ENCODE measurements at regions not wholly inside any gene's neighbourhood (a gene's known extent, or its start where the extent isn't known, plus 50 kb on each side); places are given as distances from the start of the nearest gene placed in this dataset.

- no peak overlapping the region for H3K4me3 ChIP-seq (ENCODE audit: insufficient read depth, low read depth, low read length)
- 89 to 90% methylated on average over 9 of the region's 9 CpGs for WGBS, 2 experiments
These were observed 447.8 kb downstream of the ENC1 start for GRCh38 chr5:74192606-74193299.

GRCh38 chr5:74188351-74189105, 452.0 kb downstream of the ENC1 start:
- no peak overlapping the region for H3K4me3 ChIP-seq (ENCODE audit: insufficient read depth, low read depth, low read length)
- peaks cover 23% of the 10 kb centered on the region for H3K4me1 ChIP-seq (ENCODE audit: control insufficient read depth, insufficient read depth, low read length)
- no peaks in the 10 kb centered on the region for H3K9me3 ChIP-seq (ENCODE audit: control insufficient read depth, low read length)
- no peaks in the 10 kb centered on the region for H3K36me3 ChIP-seq (ENCODE audit: control insufficient read depth, insufficient read depth, low read length)
- 94 to 100% methylated on average over 2 of the region's 2 CpGs for WGBS, 2 experiments
- no peak overlapping the region for H3K27ac ChIP-seq (ENCODE audit: insufficient read depth, low read depth, low read length, poor library complexity, severe bottlenecking)
- H3K27me3 ChIP-seq (ENCODE audit: control insufficient read depth, insufficient read depth, low read length, poor library complexity, severe bottlenecking), result no peaks in the 10 kb centered on the region

More at GRCh38 chr5:74192606-74193299, 447.8 kb downstream of the ENC1 start:
- no peak overlapping the region for H3K27ac ChIP-seq (ENCODE audit: insufficient read depth, low read depth, low read length, poor library complexity, severe bottlenecking)
- no peaks in the 10 kb centered on the region for H3K36me3 ChIP-seq (ENCODE audit: control insufficient read depth, insufficient read depth, low read length)
- H3K4me1 ChIP-seq (ENCODE audit: control insufficient read depth, insufficient read depth, low read length), result peaks cover 3% of the 10 kb centered on the region
- no peaks in the 10 kb centered on the region for H3K27me3 ChIP-seq (ENCODE audit: control insufficient read depth, insufficient read depth, low read length, poor library complexity, severe bottlenecking)
- no peaks in the 10 kb centered on the region for H3K9me3 ChIP-seq (ENCODE audit: control insufficient read depth, low read length)

GRCh38 chr5:74187757-74188156, 452.8 kb downstream of the ENC1 start:
- Histone ChIP-seq H3K9me3 (ENCODE audit: control insufficient read depth, low read length) (no peaks in the 10 kb centered on the region), H3K36me3 (ENCODE audit: control insufficient read depth, insufficient read depth, low read length) (no peaks in the 10 kb centered on the region), H3K4me3 (ENCODE audit: insufficient read depth, low read depth, low read length) (no peak overlapping the region), H3K4me1 (ENCODE audit: control insufficient read depth, insufficient read depth, low read length) (peaks cover 23% of the 10 kb centered on the region), H3K27me3 (ENCODE audit: control insufficient read depth, insufficient read depth, low read length, poor library complexity, severe bottlenecking) (no peaks in the 10 kb centered on the region), H3K27ac (ENCODE audit: insufficient read depth, low read depth, low read length, poor library complexity, severe bottlenecking) (peak overlapping the region; percentile 50)
- WGBS, 2 experiments, result 32 to 35% methylated on average over 1 of the region's 1 CpG

- no peak overlapping the region for H3K4me3 ChIP-seq (ENCODE audit: insufficient read depth, low read depth, low read length)
- H3K27me3 ChIP-seq (ENCODE audit: control insufficient read depth, insufficient read depth, low read length, poor library complexity, severe bottlenecking), result no peaks in the 10 kb centered on the region
- 76 to 82% methylated on average over 6 of the region's 6 CpGs for WGBS, 2 experiments
- H3K27ac ChIP-seq (ENCODE audit: insufficient read depth, low read depth, low read length, poor library complexity, severe bottlenecking), result peak overlapping the region; percentile 59
- no peaks in the 10 kb centered on the region for H3K9me3 ChIP-seq (ENCODE audit: control insufficient read depth, low read length)
- peaks cover 23% of the 10 kb centered on the region for H3K4me1 ChIP-seq (ENCODE audit: control insufficient read depth, insufficient read depth, low read length)
- no peaks in the 10 kb centered on the region for H3K36me3 ChIP-seq (ENCODE audit: control insufficient read depth, insufficient read depth, low read length)
These were observed 453.9 kb downstream of the ENC1 start for GRCh38 chr5:74186356-74187315.

- no peaks in the 10 kb centered on the region for H3K36me3 ChIP-seq (ENCODE audit: control insufficient read depth, insufficient read depth, low read length)
- no peak overlapping the region for H3K27ac ChIP-seq (ENCODE audit: insufficient read depth, low read depth, low read length, poor library complexity, severe bottlenecking)
- no peak overlapping the region for H3K4me3 ChIP-seq (ENCODE audit: insufficient read depth, low read depth, low read length)
- peaks cover 23% of the 10 kb centered on the region for H3K4me1 ChIP-seq (ENCODE audit: control insufficient read depth, insufficient read depth, low read length)
- H3K27me3 ChIP-seq (ENCODE audit: control insufficient read depth, insufficient read depth, low read length, poor library complexity, severe bottlenecking), result no peaks in the 10 kb centered on the region
- WGBS, 2 experiments, result 90 to 96% methylated on average over 2 of the region's 2 CpGs
- H3K9me3 ChIP-seq (ENCODE audit: control insufficient read depth, low read length), result no peaks in the 10 kb centered on the region
These were observed 454.9 kb downstream of the ENC1 start for GRCh38 chr5:74185599-74185998.

GRCh38 chr5:74184649-74185048, 455.9 kb downstream of the ENC1 start:
- Histone ChIP-seq H3K9me3 (ENCODE audit: control insufficient read depth, low read length) (no peaks in the 10 kb centered on the region), H3K27me3 (ENCODE audit: control insufficient read depth, insufficient read depth, low read length, poor library complexity, severe bottlenecking) (no peaks in the 10 kb centered on the region), H3K36me3 (ENCODE audit: control insufficient read depth, insufficient read depth, low read length) (no peaks in the 10 kb centered on the region), H3K4me1 (ENCODE audit: control insufficient read depth, insufficient read depth, low read length) (peaks cover 23% of the 10 kb centered on the region), H3K4me3 (ENCODE audit: insufficient read depth, low read depth, low read length) (no peak overlapping the region), H3K27ac (ENCODE audit: insufficient read depth, low read depth, low read length, poor library complexity, severe bottlenecking) (no peak overlapping the region)
- WGBS, 2 experiments, result 92 to 100% methylated on average over 1 of the region's 1 CpG

GRCh38 chr5:74183041-74183440, 457.5 kb downstream of the ENC1 start:
- H3K27me3 ChIP-seq (ENCODE audit: control insufficient read depth, insufficient read depth, low read length, poor library complexity, severe bottlenecking), result no peaks in the 10 kb centered on the region
- H3K4me3 ChIP-seq (ENCODE audit: insufficient read depth, low read depth, low read length), result no peak overlapping the region
- H3K27ac ChIP-seq (ENCODE audit: insufficient read depth, low read depth, low read length, poor library complexity, severe bottlenecking), result no peak overlapping the region
- peaks cover 29% of the 10 kb centered on the region for H3K4me1 ChIP-seq (ENCODE audit: control insufficient read depth, insufficient read depth, low read length)
- H3K9me3 ChIP-seq (ENCODE audit: control insufficient read depth, low read length), result no peaks in the 10 kb centered on the region
- no peaks in the 10 kb centered on the region for H3K36me3 ChIP-seq (ENCODE audit: control insufficient read depth, insufficient read depth, low read length)
- 94 to 97% methylated on average over 8 of the region's 8 CpGs for WGBS, 2 experiments

GRCh38 chr5:74182603-74183002, 457.9 kb downstream of the ENC1 start:
- no peak overlapping the region for H3K4me3 ChIP-seq (ENCODE audit: insufficient read depth, low read depth, low read length)
- H3K4me1 ChIP-seq (ENCODE audit: control insufficient read depth, insufficient read depth, low read length), result peaks cover 25% of the 10 kb centered on the region
- WGBS, 2 experiments, result 77 to 79% methylated on average over 6 of the region's 6 CpGs
- H3K9me3 ChIP-seq (ENCODE audit: control insufficient read depth, low read length), result no peaks in the 10 kb centered on the region
- no peak overlapping the region for H3K27ac ChIP-seq (ENCODE audit: insufficient read depth, low read depth, low read length, poor library complexity, severe bottlenecking)
- H3K36me3 ChIP-seq (ENCODE audit: control insufficient read depth, insufficient read depth, low read length), result no peaks in the 10 kb centered on the region
- H3K27me3 ChIP-seq (ENCODE audit: control insufficient read depth, insufficient read depth, low read length, poor library complexity, severe bottlenecking), result no peaks in the 10 kb centered on the region

GRCh38 chr5:74179701-74180100, 460.8 kb downstream of the ENC1 start:
- Histone ChIP-seq H3K27me3 (ENCODE audit: control insufficient read depth, insufficient read depth, low read length, poor library complexity, severe bottlenecking) (no peaks in the 10 kb centered on the region), H3K4me3 (ENCODE audit: insufficient read depth, low read depth, low read length) (no peak overlapping the region), H3K36me3 (ENCODE audit: control insufficient read depth, insufficient read depth, low read length) (no peaks in the 10 kb centered on the region), H3K9me3 (ENCODE audit: control insufficient read depth, low read length) (no peaks in the 10 kb centered on the region), H3K27ac (ENCODE audit: insufficient read depth, low read depth, low read length, poor library complexity, severe bottlenecking) (no peak overlapping the region), H3K4me1 (ENCODE audit: control insufficient read depth, insufficient read depth, low read length) (peaks cover 6% of the 10 kb centered on the region)
- WGBS, 2 experiments, result 93 to 94% methylated on average over 3 of the region's 3 CpGs

- H3K27me3 ChIP-seq (ENCODE audit: control insufficient read depth, insufficient read depth, low read length, poor library complexity, severe bottlenecking), result no peaks in the 10 kb centered on the region
- 90 to 91% methylated on average over 2 of the region's 2 CpGs for WGBS, 2 experiments
- no peaks in the 10 kb centered on the region for H3K36me3 ChIP-seq (ENCODE audit: control insufficient read depth, insufficient read depth, low read length)
- peaks cover 6% of the 10 kb centered on the region for H3K4me1 ChIP-seq (ENCODE audit: control insufficient read depth, insufficient read depth, low read length)
- no peak overlapping the region for H3K27ac ChIP-seq (ENCODE audit: insufficient read depth, low read depth, low read length, poor library complexity, severe bottlenecking)
- H3K4me3 ChIP-seq (ENCODE audit: insufficient read depth, low read depth, low read length), result no peak overlapping the region
- H3K9me3 ChIP-seq (ENCODE audit: control insufficient read depth, low read length), result no peaks in the 10 kb centered on the region
These were observed 461.3 kb downstream of the ENC1 start for GRCh38 chr5:74179179-74179578.

All from ectodermal cell (in vitro differentiated cells).